ENCODE measurements at regions not wholly inside any gene's neighbourhood (a gene's known extent, or its start where the extent isn't known, plus 50 kb on each side); places are given as distances from the start of the nearest gene placed in this dataset.
"Not testable (repeated sequence)": the region's sequence is repeated elsewhere in the genome, so short reads cannot be mapped to it uniquely, and the experiment has no call there.

DNA sequence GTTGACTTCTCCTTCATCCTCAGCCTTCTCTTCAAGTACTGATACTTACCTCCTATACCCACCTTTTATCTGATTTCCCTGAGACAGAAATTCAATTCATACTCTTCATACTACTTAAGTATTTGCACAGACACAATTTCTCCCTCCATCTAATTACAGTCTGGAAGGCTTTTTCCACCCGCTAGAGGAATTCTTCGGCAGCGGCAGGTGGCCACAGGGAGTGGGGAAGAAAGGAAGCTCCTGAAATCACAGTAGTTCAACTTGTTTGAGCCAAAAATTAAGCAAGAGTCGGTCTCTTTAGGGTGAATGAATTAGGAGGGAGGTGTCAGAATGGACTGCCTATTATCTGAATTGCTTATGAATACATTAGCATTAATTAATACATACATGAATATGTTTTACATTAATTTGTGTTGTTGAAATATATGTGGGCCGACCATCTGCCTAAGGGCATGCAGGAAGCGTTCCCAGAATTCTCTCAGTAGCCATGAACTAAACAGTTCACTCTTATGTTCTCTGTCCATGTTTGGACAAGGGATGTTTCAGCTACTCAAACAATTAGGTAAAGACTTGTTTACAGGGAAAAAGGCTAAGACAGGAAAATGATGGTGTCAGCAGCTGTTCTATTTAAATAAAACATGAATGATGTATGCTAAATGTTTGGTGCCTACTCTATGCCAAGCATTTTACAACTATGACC, 101.4 kb upstream of the SMARCA2 start:
- Mint-ChIP-seq H3K27me3 (peaks cover 4% of the 10 kb centered on the region), H3K4me1 (no peaks in the 10 kb centered on the region), H3K9me3 (no peaks in the 10 kb centered on the region), H3K36me3 (ENCODE audit: low read depth) (no peaks in the 10 kb centered on the region), H3K4me3 (no peak overlapping the region), H3K27ac (no peak overlapping the region)
- no peak for DNase-seq
- ChIA-PET CTCF (no interaction called here), POLR2A (no interaction called here)

DNA sequence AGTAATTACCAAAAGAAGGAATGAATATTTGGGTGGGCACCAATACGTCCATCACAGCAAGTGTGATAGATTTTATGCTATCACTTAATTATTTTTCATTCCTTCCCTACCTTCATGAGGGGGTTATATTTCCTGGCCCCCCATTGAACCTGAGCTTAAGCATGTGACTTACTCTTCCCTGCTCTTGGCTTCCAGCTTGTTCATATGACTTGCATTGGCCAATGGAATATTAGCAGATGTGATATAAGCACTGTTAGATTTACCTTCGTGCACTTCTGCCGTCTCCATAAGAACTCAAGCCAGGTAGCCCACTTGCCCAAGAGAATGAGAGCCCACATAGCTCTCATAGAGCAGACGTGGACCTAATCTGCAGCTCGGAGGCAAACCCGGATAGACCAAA, 99.1 kb upstream of the SMARCA2 start:
- Mint-ChIP-seq H3K9me3 (no peaks in the 10 kb centered on the region), H3K27ac (no peak overlapping the region)
- CTCF ChIA-PET, result no interaction called here

DNA sequence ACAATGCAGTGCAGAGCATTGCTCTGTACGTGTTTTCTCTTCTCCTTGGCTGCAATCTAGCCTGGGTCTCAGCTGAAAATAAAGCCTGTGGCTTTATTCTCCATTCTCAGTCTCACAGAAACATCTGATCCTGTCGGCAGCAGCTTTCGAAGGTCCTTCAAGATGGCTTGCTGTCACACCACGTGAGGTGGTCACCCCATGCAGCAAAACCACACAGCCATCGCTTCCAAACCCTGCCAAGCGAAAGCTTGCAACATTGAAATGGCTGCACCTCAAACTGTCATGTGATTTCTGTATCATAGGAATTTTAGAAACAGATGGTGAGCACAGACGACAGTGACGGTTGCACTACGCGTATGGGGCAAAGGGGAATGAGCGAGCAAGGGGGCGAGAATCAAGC, 98.5 kb upstream of the SMARCA2 start:
- no peaks in the 10 kb centered on the region for H3K36me3 Mint-ChIP-seq (ENCODE audit: low read depth)
- H3K27me3 Mint-ChIP-seq, result peaks cover 16% of the 10 kb centered on the region
- no peak overlapping the region for H3K4me3 Mint-ChIP-seq
- ChIA-PET CTCF (no interaction called here), POLR2A (no interaction called here)
- H3K9me3 Mint-ChIP-seq, result no peaks in the 10 kb centered on the region
- no peak for DNase-seq
- no peak overlapping the region for H3K27ac Mint-ChIP-seq
- no peaks in the 10 kb centered on the region for H3K4me1 Mint-ChIP-seq

More for the DNA sequence above, 99.1 kb upstream of the SMARCA2 start:
- Mint-ChIP-seq H3K4me3 (no peak overlapping the region), H3K4me1 (no peaks in the 10 kb centered on the region), H3K27me3 (peaks cover 16% of the 10 kb centered on the region), H3K36me3 (ENCODE audit: low read depth) (no peaks in the 10 kb centered on the region)
- DNase-seq, result no peak
- POLR2A ChIA-PET, result no interaction called here

DNA sequence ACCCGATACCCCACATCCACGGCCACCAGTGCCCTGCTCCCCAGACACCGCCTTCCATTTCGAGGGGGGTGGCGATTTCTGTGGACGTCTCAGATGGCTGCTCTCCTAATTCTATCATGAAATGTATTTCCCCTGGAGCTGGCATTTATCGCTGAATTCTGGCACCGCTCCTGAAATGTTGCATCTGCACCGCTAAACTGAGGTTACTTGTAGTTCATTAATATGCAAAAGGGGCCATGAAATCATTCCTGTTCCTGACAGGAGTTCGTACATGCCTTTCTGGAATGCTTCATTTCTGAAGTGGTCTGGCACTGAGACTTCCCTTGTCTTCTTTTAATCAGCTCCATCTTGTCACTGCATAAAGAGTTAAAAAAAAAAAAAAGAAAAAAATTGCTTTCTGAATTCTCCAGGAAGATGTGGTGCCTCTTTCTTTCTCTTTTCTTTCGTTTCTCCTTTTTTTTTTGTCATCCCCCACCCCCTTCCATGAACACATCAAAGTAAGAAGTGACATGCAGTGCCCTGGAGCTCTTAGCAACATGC, 97.7 kb upstream of the SMARCA2 start:
- Mint-ChIP-seq H3K4me1 (no peaks in the 10 kb centered on the region), H3K4me3 (no peak overlapping the region), H3K27me3 (peaks cover 16% of the 10 kb centered on the region), H3K36me3 (ENCODE audit: low read depth) (no peaks in the 10 kb centered on the region), H3K9me3 (no peaks in the 10 kb centered on the region), H3K27ac (no peak overlapping the region)
- ChIA-PET POLR2A (no interaction called here), CTCF (interaction anchor here (1.9 kb wide), 1 partner anchor 20 kb away, joined by 5 read pairs; no protein-coding TSS in a partner anchor)
- DNase-seq, result no peak

DNA sequence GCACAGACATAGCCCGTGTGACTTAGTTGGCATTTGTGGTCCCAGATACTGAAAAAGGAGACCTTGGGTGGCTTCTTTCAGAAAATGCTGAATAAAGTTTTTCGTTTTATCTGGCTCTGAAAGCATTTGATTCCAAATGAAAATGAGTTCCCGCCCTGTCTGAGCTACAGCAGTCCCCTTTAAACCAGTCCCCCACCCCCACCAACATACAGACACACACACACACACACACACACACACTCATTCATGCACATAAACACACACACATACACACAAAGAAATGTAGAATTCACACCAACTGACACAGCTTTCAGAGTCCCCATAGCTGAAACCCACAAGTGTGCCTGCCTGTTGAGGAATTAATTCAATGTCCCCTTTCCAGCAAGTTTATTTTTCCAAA, 97.0 kb upstream of the SMARCA2 start:
- Mint-ChIP-seq H3K4me1 (no peaks in the 10 kb centered on the region), H3K9me3 (no peaks in the 10 kb centered on the region), H3K36me3 (ENCODE audit: low read depth) (no peaks in the 10 kb centered on the region), H3K4me3 (no peak overlapping the region), H3K27me3 (peaks cover 16% of the 10 kb centered on the region), H3K27ac (no peak overlapping the region)
- POLR2A ChIA-PET, result no interaction called here
- no peak for DNase-seq
- CTCF ChIA-PET, result interaction anchor here (1.9 kb wide), 1 partner anchor 21 kb away, joined by 5 read pairs; no protein-coding TSS in a partner anchor

DNA sequence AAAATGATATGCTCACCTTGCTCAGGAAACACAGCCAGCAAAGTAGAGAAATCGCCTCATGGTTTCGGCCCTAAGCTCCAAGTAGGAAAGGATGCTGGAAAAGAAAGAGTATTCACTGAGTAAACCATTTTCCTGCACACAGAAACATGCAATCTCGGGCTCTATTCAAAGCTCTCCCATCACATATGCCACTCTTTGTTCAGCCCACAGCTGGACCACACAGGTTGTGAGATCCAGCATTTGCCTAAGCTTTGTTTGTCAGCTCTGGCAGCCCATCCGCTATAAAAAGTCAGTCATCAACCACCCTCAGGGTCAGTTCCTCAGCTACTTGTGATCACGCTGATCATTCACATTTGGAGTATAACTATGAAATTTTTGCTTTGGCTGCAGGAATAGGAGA, 96.5 kb upstream of the SMARCA2 start:
- no peak for DNase-seq
- Mint-ChIP-seq H3K27me3 (peaks cover 16% of the 10 kb centered on the region), H3K9me3 (no peaks in the 10 kb centered on the region), H3K4me3 (no peak overlapping the region), H3K4me1 (no peaks in the 10 kb centered on the region), H3K27ac (no peak overlapping the region), H3K36me3 (ENCODE audit: low read depth) (no peaks in the 10 kb centered on the region)
- ChIA-PET POLR2A (no interaction called here), CTCF (interaction anchor here (1.9 kb wide), 1 partner anchor 21 kb away, joined by 5 read pairs; no protein-coding TSS in a partner anchor)

DNA sequence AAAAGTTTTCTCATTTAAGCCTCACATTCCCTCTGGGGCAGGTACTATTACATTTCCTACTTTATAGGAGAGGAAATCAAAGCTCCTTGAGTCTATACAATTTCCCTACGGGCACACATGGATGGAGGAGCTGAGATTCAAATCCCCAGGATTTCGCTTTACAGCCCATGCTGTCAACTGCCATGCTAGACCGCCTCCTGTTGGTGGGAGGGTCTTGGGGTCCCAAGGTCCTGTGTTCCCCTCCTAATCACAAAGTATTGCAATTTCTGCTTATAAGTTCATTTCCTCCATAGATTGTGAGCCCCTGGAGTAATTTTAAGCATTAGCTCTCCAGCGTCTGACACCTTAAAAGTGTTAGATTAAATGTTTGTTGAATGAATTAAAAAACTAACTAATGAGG, 95.9 kb upstream of the SMARCA2 start:
- ChIA-PET CTCF (interaction anchor here (1.9 kb wide), 1 partner anchor 22 kb away, joined by 5 read pairs; no protein-coding TSS in a partner anchor), POLR2A (no interaction called here)
- no peak overlapping the region for H3K27ac Mint-ChIP-seq
- no peak overlapping the region for H3K4me3 Mint-ChIP-seq
- H3K36me3 Mint-ChIP-seq (ENCODE audit: low read depth), result no peaks in the 10 kb centered on the region
- DNase-seq, result no peak
- peaks cover 16% of the 10 kb centered on the region for H3K27me3 Mint-ChIP-seq
- no peaks in the 10 kb centered on the region for H3K4me1 Mint-ChIP-seq
- H3K9me3 Mint-ChIP-seq, result no peaks in the 10 kb centered on the region

DNA sequence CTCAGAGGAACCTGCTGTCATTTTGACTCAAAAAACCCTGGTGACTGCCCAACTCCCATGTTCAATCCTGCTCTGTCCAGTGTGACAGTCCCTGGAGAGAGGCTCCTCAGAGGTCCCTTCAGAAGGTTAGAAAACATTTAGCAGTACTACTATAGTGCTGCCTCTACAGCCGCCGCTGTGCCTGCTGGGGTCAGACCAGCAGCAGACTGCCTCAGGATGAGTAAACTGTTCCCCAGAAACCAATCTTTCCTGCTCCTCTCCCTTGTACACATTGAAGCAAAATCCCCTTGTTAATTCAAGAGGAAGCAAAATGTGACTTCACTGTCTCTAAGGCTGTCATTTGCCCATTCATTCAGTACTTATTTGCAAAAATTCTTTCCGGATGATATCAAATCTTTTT, 94.8 kb upstream of the SMARCA2 start:
- no peaks in the 10 kb centered on the region for H3K4me1 Mint-ChIP-seq
- no peak overlapping the region for H3K27ac Mint-ChIP-seq
- no peaks in the 10 kb centered on the region for H3K36me3 Mint-ChIP-seq (ENCODE audit: low read depth)
- ChIA-PET POLR2A (no interaction called here), CTCF (interaction anchor here (0.6 kb wide), 1 partner anchor 30 kb away, joined by 3 read pairs; no protein-coding TSS in a partner anchor)
- DNase-seq, result no peak
- H3K27me3 Mint-ChIP-seq, result peaks cover 16% of the 10 kb centered on the region
- H3K4me3 Mint-ChIP-seq, result no peak overlapping the region
- H3K9me3 Mint-ChIP-seq, result no peaks in the 10 kb centered on the region

DNA sequence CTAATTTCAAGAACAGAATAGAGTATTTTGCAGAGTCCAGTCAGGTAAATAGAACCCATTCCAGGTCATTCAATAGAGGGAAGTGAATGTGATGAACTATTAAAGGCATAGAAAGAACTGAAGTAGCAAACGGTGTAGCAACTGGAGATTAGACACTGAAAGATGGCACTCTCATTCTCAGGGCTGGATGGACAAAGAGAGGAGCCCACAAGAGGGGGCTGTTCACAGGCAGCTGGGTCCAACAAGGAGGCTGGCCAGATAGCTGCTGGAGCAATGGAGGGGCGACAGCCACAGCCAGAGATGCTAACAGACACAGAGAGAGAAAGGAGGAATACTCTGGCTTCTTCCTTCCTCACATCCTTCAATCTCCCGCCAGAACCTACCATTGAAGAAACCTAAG, 93.1 kb upstream of the SMARCA2 start:
- no peak for DNase-seq
- no peaks in the 10 kb centered on the region for H3K4me1 Mint-ChIP-seq
- H3K36me3 Mint-ChIP-seq (ENCODE audit: low read depth), result no peaks in the 10 kb centered on the region
- H3K4me3 Mint-ChIP-seq, result no peak overlapping the region
- ChIA-PET CTCF (interaction anchor here (1.0 kb wide), 1 partner anchor 46 kb away, joined by 3 read pairs; no protein-coding TSS in a partner anchor), POLR2A (no interaction called here)
- no peak overlapping the region for H3K27ac Mint-ChIP-seq
- no peaks in the 10 kb centered on the region for H3K9me3 Mint-ChIP-seq
- H3K27me3 Mint-ChIP-seq, result peaks cover 16% of the 10 kb centered on the region

DNA sequence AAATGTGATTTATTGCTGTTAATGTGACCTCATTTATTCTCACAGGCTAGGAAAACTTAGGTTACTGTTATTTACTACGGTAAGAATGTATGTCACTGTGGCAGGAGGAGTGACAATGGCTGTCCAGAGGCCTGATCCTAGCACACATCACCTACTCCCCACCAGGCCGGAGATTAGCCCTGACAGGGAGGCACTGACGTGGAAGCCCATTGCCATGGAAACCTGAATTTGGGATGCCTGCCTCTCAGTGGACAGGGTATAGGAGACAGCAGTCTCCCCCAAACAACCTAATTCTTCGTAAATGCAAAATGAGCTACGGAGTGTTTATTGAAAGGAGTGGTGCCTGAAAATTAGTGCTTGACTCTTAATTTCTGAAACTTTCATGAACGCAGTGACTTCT, 87.6 kb upstream of the SMARCA2 start:
- CTCF ChIA-PET, result no interaction called here
- H3K36me3 Mint-ChIP-seq (ENCODE audit: low read depth), result no peaks in the 10 kb centered on the region

DNA sequence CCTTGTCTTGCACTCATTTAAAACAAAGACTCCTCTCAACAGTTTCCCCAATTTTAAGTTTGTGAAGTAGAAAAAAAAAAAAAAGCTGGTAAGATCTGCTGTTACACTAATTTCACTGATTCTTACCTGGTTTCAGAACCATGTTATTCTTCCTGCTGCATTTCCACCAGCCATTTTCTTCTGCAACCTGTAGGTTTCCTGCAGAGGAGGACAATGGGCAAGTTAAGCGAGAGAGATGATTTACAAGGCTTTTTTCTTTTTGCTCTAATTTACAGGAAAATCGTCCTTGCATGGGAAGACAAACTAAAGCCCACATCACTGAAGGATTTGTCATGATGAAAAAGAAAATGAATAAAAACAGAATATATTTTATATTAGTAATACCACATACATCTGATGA, 86.0 kb upstream of the SMARCA2 start:
- no peaks in the 10 kb centered on the region for H3K9me3 Mint-ChIP-seq
- POLR2A ChIA-PET, result no interaction called here
- CTCF ChIA-PET, result no interaction called here
- no peak overlapping the region for H3K27ac Mint-ChIP-seq
- H3K36me3 Mint-ChIP-seq (ENCODE audit: low read depth), result no peaks in the 10 kb centered on the region
- H3K4me3 Mint-ChIP-seq, result no peak overlapping the region
- DNase-seq, result no peak
- H3K4me1 Mint-ChIP-seq, result peaks cover 3% of the 10 kb centered on the region
- H3K27me3 Mint-ChIP-seq, result peaks cover 9% of the 10 kb centered on the region

More for the DNA sequence above, 87.6 kb upstream of the SMARCA2 start:
- Mint-ChIP-seq H3K4me1 (peaks cover 3% of the 10 kb centered on the region), H3K9me3 (no peaks in the 10 kb centered on the region), H3K27ac (no peak overlapping the region), H3K27me3 (peaks cover 2% of the 10 kb centered on the region), H3K4me3 (no peak overlapping the region)
- DNase-seq, result no peak
- POLR2A ChIA-PET, result no interaction called here

DNA sequence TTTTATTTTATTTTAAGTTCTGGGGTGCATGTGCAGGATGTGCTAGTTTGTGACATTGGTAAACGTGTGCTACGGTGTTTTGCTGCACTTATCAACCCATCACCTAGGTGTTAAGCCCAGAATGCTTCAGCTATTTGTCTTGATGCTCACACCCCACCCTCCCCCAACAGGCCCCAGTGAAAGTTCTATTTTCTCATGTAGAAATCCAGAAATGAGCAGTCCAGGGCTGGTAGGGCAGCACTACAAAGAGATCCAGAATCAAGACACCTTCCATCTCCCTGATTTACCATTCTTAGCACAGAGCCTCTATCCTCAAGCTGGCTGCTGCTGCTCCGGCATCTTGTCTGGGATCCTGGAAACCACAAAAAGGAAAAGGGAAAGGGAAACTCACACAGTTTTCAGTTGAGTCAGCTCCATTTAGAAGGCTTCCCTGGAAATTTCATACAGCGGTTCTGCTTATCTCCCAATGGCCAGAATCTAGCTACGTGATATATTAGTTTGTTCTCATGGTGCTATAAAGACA, 85.4 kb upstream of the SMARCA2 start:
- no peak for DNase-seq
- POLR2A ChIA-PET, result no interaction called here
- Mint-ChIP-seq H3K4me3 (no peak overlapping the region), H3K36me3 (ENCODE audit: low read depth) (no peaks in the 10 kb centered on the region), H3K9me3 (no peaks in the 10 kb centered on the region), H3K27me3 (peaks cover 12% of the 10 kb centered on the region), H3K27ac (no peak overlapping the region), H3K4me1 (peaks cover 3% of the 10 kb centered on the region)
- CTCF ChIA-PET, result no interaction called here

DNA sequence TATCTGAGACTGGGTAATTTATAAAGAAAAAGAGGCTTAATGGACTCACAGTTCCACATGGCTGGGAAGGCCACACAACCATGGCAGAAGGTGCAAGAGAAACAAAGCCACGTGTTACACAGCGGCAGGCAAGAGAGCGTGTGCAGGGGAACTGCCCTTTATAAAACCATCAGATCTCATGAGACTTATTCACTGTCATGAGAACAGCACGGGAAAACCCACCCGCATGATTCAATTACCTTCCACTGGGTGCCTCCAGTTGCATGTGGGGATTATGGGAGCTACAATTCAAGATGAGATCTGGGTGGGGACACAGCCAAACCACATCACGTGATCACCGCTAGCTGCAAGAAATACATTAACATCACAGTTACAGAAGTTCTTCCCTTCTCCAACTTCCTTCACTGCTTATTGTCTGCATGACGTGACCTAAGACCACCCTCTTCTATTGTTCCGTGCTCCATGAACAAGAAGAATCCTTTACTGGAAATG, 84.9 kb upstream of the SMARCA2 start:
- H3K4me1 Mint-ChIP-seq; H3K4me3 Mint-ChIP-seq; H3K27ac Mint-ChIP-seq; DNase-seq; H3K9me3 Mint-ChIP-seq; H3K36me3 Mint-ChIP-seq (ENCODE audit: low read depth); POLR2A ChIA-PET; CTCF ChIA-PET: not testable (repeated sequence)
- H3K27me3 Mint-ChIP-seq, result peaks cover 14% of the 10 kb centered on the region

DNA sequence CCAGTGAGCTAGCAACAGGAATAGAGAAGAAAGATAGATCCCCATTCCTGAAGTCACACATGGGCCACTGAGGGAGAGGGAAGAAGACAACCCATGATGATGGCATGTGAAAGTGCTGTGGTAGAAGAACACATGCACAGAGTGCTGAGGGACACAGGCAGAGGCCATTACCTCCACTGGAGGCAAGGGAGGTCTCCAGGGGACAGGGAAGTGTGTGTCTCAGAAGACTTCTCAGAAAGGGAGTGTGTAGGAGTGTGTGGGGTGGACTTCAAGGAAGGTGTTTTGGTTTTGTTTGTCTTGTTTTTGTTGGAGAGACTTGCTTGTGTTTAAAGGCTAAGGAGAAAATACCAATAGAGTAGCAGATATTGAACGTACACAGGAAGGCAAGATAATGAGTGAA, 77.0 kb upstream of the SMARCA2 start:
- Mint-ChIP-seq H3K27ac (no peak overlapping the region), H3K27me3 (peaks cover 11% of the 10 kb centered on the region), H3K4me1 (no peaks in the 10 kb centered on the region), H3K36me3 (ENCODE audit: low read depth) (no peaks in the 10 kb centered on the region), H3K4me3 (no peak overlapping the region), H3K9me3 (no peaks in the 10 kb centered on the region)
- ChIA-PET CTCF (no interaction called here), POLR2A (no interaction called here)
- no peak for DNase-seq
